Fibroblast of peridontal ligament (primary cell): ENCODE measurements at regions not wholly inside any gene's neighbourhood (a gene's known extent, or its start where the extent isn't known, plus 50 kb on each side); places are given as distances from the start of the nearest gene placed in this dataset.

ENCODE experiments used
- DNase-seq: peaks from one replicate; pipeline ENCODE4 v3.0.0-alpha.2; 2010; ENCODE audit errors: extremely low read depth

GRCh38 chr2:71864085-71864484 is 283.6 kb downstream of the CYP26B1 start:
- no peak for DNase-seq

GRCh38 chr2:71863396-71863795 is 284.3 kb downstream of the CYP26B1 start:
- no peak for DNase-seq

GRCh38 chr2:71862921-71863320 is 284.7 kb downstream of the CYP26B1 start:
- no peak for DNase-seq

DNA sequence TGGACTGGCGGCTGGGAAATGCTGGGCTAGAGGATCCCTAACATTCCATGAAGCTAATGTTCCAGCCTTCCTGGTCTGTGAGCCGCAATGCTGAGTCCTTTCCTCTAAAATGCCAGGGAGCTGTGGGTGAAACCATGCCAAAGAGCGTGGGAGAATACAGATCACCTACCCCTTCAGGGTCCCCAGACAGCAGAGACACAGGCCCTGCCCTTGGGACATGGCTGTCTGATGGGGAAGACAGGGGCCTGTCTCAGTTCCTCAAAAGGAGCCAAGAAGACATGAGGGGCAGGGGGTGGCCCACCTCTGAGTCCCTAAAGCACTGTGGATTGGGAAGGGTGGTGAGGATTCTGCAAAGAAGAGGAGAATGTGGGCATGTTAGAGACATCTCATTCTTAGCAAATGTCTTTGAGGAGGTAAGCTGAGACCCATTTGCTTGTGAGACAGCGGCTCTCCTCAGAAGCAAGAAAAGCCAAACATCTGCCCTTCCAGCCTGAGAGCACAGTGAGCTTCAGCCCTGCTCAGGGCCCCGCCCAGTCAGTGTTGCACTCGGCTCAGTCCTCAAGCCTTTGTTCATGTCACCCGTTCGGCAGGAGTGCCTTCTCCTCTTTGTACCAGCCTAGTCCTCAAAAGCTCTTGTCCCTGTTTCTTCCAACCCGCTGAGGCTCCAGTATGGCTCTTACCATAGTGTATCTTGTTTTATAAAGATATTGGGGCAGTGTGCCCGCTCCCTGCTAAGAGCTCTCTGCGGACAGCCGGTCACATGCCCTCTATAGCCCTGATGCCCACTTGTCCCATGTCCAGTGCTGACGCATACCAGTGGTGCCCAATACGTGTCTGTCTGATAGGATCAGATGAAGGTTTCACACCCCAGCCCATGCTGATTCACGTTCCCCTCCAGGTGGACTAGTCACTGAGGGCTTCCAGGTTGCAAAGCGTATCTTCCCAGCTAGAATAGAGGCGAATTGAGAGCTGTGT is 286.2 kb downstream of the CYP26B1 start:
- DNase-seq, result no peak

GRCh38 chr2:71860381-71860926 is 287.2 kb downstream of the CYP26B1 start:
- DNase-seq, result no peak

- no peak for DNase-seq
Observed at GRCh38 chr2:71859211-71859847, 288.3 kb downstream of the CYP26B1 start.

DNA sequence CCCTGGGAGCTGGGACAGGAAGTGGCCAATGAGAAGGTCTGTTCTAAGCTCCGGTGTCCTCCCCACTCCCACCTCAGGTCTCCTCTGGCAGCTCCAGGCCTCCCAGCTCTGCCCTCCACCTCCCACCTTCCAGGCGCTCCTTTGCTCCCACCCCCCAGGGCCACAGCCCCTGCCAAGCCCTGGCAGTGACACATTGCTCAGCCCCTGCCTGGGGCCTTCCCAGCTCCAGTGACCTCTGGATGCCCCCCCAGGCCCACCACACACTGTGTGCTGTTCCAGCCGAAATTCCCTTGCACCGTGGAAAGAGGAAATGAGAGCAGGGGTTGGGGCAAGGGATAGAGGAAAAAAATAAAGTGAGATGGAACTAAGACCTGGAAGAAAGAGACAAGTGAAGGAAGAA is 289.6 kb downstream of the CYP26B1 start:
- no peak for DNase-seq

- DNase-seq, result no peak
Observed at GRCh38 chr2:71857636-71858035, 290.0 kb downstream of the CYP26B1 start.

GRCh38 chr2:71856773-71857525 is 290.7 kb downstream of the CYP26B1 start:
- DNase-seq, result no peak

DNA sequence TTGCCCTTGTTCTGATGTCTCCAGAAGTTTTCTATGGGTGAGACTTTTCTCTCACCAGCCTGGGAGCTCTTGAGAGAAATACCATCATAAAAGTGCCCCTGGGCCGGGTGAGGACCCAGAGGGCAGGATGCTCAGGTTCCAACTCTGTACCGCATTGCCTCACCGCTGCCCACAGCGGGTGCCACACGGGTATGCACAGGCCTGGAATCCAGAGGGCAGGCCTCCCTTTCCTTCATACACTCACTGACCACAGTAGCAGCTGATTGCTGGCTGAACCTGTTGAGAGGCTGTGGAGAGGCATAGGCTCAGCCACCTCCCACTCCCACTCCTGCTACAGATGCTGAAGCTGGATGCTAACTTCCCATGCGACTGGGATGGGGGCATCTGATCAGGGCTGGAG is 293.8 kb downstream of the CYP26B1 start:
- DNase-seq, result no peak

- DNase-seq, result no peak
Observed at GRCh38 chr2:71852141-71852711, 295.4 kb downstream of the CYP26B1 start.

GRCh38 chr2:71851094-71851750 is 296.4 kb downstream of the CYP26B1 start:
- no peak for DNase-seq

- no peak for DNase-seq
Observed at GRCh38 chr2:71850306-71850801, 297.3 kb downstream of the CYP26B1 start.

- no peak for DNase-seq
Observed at GRCh38 chr2:71849607-71850305, 297.9 kb downstream of the CYP26B1 start.

GRCh38 chr2:71849111-71849510 is 298.6 kb downstream of the CYP26B1 start:
- DNase-seq, result no peak

GRCh38 chr2:71846669-71847291 is 300.9 kb downstream of the CYP26B1 start:
- DNase-seq, result peak; percentile 59

GRCh38 chr2:71846072-71846471 is 301.6 kb downstream of the CYP26B1 start:
- DNase-seq, result no peak

- DNase-seq, result no peak
Observed at GRCh38 chr2:71844967-71845366, 302.7 kb downstream of the CYP26B1 start.

GRCh38 chr2:71843391-71843850 is 304.2 kb downstream of the CYP26B1 start:
- DNase-seq, result peak; percentile 57

DNA sequence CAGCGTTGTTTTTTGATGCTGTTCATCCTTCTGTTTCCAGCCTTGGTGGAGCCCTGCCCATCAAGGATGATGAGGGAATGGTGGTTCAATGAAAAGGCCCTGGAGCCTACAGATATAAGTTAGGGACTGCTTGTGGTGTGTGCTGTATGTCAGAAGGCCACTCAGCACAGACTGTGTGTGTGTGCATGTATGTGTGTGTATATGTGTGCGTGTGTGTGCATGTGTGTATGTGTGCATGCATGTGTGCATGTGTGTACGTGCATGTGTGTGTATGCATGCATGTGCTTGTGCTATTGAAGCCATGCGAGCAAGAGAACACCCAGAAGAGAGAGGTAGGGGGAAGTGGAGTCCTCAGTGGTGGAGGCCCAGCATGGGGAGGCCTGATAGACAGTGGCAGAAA is 304.9 kb downstream of the CYP26B1 start:
- no peak for DNase-seq
